ENCODE measurements at regions not wholly inside any gene's neighbourhood (a gene's known extent, or its start where the extent isn't known, plus 50 kb on each side); places are given as distances from the start of the nearest gene placed in this dataset.

DNA sequence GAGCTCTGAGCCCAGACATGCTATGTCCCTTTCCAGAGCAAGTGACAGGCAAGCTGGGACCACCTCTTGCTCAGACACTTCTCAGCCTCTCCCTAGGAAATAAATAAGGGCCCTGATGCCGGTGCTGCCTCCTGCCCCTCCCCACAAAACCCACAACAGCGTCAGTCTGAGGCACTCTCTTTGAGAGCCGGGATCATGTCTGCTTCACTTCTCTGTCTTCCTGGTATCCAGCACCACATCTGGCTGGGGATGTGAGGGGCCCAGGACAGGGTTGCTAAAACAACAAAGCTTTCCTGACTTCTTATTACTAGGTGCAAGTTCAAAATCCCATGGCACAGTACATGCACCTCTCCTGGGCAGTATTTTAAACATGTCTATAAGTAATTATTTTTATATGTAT lies 103.9 kb upstream of the GLI2 start:
- no peak for TF ChIP-seq CTCF (IDR thresholded peaks at IDR 0.05; ENCODE audit: low read length, missing control alignments)
- peak; percentile 19 for DNase-seq (ENCODE audit: low read depth)
- H3K4me3 ChIP-seq (replicated peaks; ENCODE audit: low read depth, low read length): no peak overlapping the region

GRCh38 chr2:120632796-120633646 lies 102.6 kb upstream of the GLI2 start:
- DNase-seq (ENCODE audit: low read depth): no peak
- H3K4me3 ChIP-seq (replicated peaks; ENCODE audit: low read depth, low read length): no peak overlapping the region
- TF ChIP-seq CTCF (IDR thresholded peaks at IDR 0.05; ENCODE audit: low read length, missing control alignments): no peak

DNA sequence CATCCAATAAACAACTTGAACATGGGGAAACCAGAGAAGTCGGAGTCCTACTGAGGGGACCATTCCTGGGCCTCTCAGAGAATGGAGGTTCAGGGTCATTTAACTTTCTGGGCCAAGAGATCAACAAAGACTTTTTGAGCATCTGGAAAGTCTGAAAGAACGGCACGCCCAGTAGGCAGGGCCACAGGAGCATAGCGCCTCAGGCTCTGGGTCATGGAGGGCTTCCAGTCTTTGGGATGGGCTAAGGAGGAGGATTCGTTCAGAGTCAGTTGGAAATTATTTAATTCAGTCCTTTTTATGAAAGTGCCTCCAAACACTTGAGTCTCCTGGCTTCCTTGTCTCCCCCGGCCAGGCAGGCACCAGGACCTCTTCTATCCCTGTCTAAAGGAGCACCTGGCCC lies 101.1 kb upstream of the GLI2 start:
- no peak overlapping the region for H3K4me3 ChIP-seq (replicated peaks; ENCODE audit: low read depth, low read length)
- DNase-seq (ENCODE audit: low read depth): no peak
- TF ChIP-seq CTCF (IDR thresholded peaks at IDR 0.05; ENCODE audit: low read length, missing control alignments): no peak

GRCh38 chr2:120635146-120635545 lies 100.5 kb upstream of the GLI2 start:
- TF ChIP-seq CTCF (IDR thresholded peaks at IDR 0.05; ENCODE audit: low read length, missing control alignments): no peak
- DNase-seq (ENCODE audit: low read depth): no peak
- no peak overlapping the region for H3K4me3 ChIP-seq (replicated peaks; ENCODE audit: low read depth, low read length)

GRCh38 chr2:120637847-120638246 lies 97.8 kb upstream of the GLI2 start:
- no peak overlapping the region for H3K4me3 ChIP-seq (replicated peaks; ENCODE audit: low read depth, low read length)
- TF ChIP-seq CTCF (IDR thresholded peaks at IDR 0.05; ENCODE audit: low read length, missing control alignments): no peak
- no peak for DNase-seq (ENCODE audit: low read depth)

- no peak for TF ChIP-seq CTCF (IDR thresholded peaks at IDR 0.05; ENCODE audit: low read length, missing control alignments)
- no peak overlapping the region for H3K4me3 ChIP-seq (replicated peaks; ENCODE audit: low read depth, low read length)
- DNase-seq (ENCODE audit: low read depth): no peak
These were observed 97.2 kb upstream of the GLI2 start for GRCh38 chr2:120638450-120638849.

- H3K4me3 ChIP-seq (replicated peaks; ENCODE audit: low read depth, low read length): no peak overlapping the region
- TF ChIP-seq CTCF (IDR thresholded peaks at IDR 0.05; ENCODE audit: low read length, missing control alignments): no peak
- DNase-seq (ENCODE audit: low read depth): peak; percentile 60
These were observed 94.3 kb upstream of the GLI2 start for GRCh38 chr2:120641366-120641771.
